Neural progenitor cell (in vitro differentiated cells): ENCODE measurements at regions not wholly inside any gene's neighbourhood (a gene's known extent, or its start where the extent isn't known, plus 50 kb on each side); places are given as distances from the start of the nearest gene placed in this dataset.

ENCODE experiments used
- DNase-seq: peaks from one replicate; pipeline ENCODE4 v3.0.0-alpha.2; 2016; ENCODE audit warnings: low spot score
- H2AFZ ChIP-seq: fragments of 200-600 bp; sonication (generic); replicated peaks from 2 replicates; pipeline ENCODE4 v1.6.1; 2016; ENCODE audit warnings: antibody characterized with exemption
- H3F3A ChIP-seq: fragments of 200-600 bp; sonication (generic); 2 replicates; pipeline ENCODE4 v1.6.1; 2016; ENCODE audit warnings: antibody characterized with exemption, low read depth
- H3K27ac ChIP-seq: fragments of 200-600 bp; sonication (generic); 2 replicates; pipeline ENCODE4 v1.5.1; 2016; ENCODE audit warnings: mild to moderate bottlenecking
- H3K27me3 ChIP-seq: fragments of 200-600 bp; sonication (generic); 2 replicates; pipeline ENCODE4 v1.6.1; 2016; ENCODE audit warnings: mild to moderate bottlenecking, moderate library complexity
- H3K36me3 ChIP-seq: fragments of 200-600 bp; sonication (generic); 2 replicates; pipeline ENCODE4 v1.5.1; 2016
- H3K4me1 ChIP-seq: fragments of 200-600 bp; sonication (generic); 2 replicates; pipeline ENCODE4 v1.6.1; 2016; ENCODE audit warnings: mixed run types
- H3K4me2 ChIP-seq: fragments of 200-600 bp; sonication (generic); 2 replicates; pipeline ENCODE4 v1.6.1; 2016
- H3K4me3 ChIP-seq: fragments of 200-600 bp; sonication (generic); 2 replicates; pipeline ENCODE4 v1.5.1; 2016
- H3K79me2 ChIP-seq: fragments of 200-600 bp; sonication (generic); 2 replicates; pipeline ENCODE4 v1.6.1; 2016; ENCODE audit warnings: low read depth
- H3K9ac ChIP-seq: fragments of 200-600 bp; sonication (generic); 2 replicates; pipeline ENCODE4 v1.6.1; 2016
- H3K9me3 ChIP-seq: fragments of 200-600 bp; sonication (generic); 2 replicates; pipeline ENCODE4 v1.5.1; 2016; ENCODE audit warnings: low read depth
- H4K20me1 ChIP-seq: fragments of 200-600 bp; sonication (generic); 2 replicates; pipeline ENCODE4 v1.6.1; 2016; ENCODE audit warnings: low read depth
- H3K27ac Mint-ChIP-seq: 3 replicates; pipeline ENCODE4 v1.8.0; 2021; ENCODE audit warnings: mixed read lengths
- H3K27me3 Mint-ChIP-seq: 2 replicates; pipeline ENCODE4 v1.8.0; 2022; ENCODE audit warnings: low read depth, mild to moderate bottlenecking, inconsistent platforms, moderate library complexity, mixed read lengths; ENCODE audit not compliant: insufficient read depth
- H3K36me3 Mint-ChIP-seq: 3 replicates; pipeline ENCODE4 v1.8.0; 2021; ENCODE audit warnings: mixed read lengths
- H3K4me1 Mint-ChIP-seq: 3 replicates; pipeline ENCODE4 v1.8.0; 2021; ENCODE audit warnings: mixed read lengths
- H3K4me3 Mint-ChIP-seq: 3 replicates; pipeline ENCODE4 v1.8.0; 2021; ENCODE audit warnings: mild to moderate bottlenecking, moderate library complexity, mixed read lengths
- H3K9me3 Mint-ChIP-seq: 3 replicates; pipeline ENCODE4 v1.8.0; 2020; ENCODE audit warnings: mixed read lengths
- CTCF ChIP-seq: fragments of 200-600 bp; sonication (generic); IDR thresholded peaks from 2 replicates; pipeline ENCODE4 v1.5.1; 2017; ENCODE audit warnings: antibody characterized with exemption, mild to moderate bottlenecking
- EZH2 ChIP-seq: fragments of 200-600 bp; sonication (generic); IDR thresholded peaks from 2 replicates; pipeline ENCODE4 v1.6.1; 2017; ENCODE audit warnings: antibody characterized with exemption, mild to moderate bottlenecking, moderate library complexity
- EZH2phosphoT487 ChIP-seq: fragments of 200-600 bp; sonication (generic); IDR thresholded peaks from 2 replicates; pipeline ENCODE4 v1.6.1; 2017; ENCODE audit warnings: antibody characterized with exemption

- Mint-ChIP-seq H3K27ac (no peak overlapping the region), H3K4me3 (no peak overlapping the region), H3K4me1 (peaks cover 32% of the 10 kb centered on the region), H3K9me3 (no peaks in the 10 kb centered on the region), H3K27me3 (peaks cover 6% of the 10 kb centered on the region), H3K36me3 (no peaks in the 10 kb centered on the region)
- H3K4me2 ChIP-seq: peak overlapping the region; percentile 53
- no peak overlapping the region for H3K9ac ChIP-seq
- no peaks in the 10 kb centered on the region for H3K79me2 ChIP-seq
- peak overlapping the region; percentile 69 for H3K27ac ChIP-seq
- H4K20me1 ChIP-seq: no peaks in the 10 kb centered on the region
- no peak overlapping the region for H2AFZ ChIP-seq
- no peaks in the 10 kb centered on the region for H3K9me3 ChIP-seq
- peak; percentile 37 for DNase-seq
- H3K27me3 ChIP-seq: no peaks in the 10 kb centered on the region
- peaks cover 34% of the 10 kb centered on the region for H3K4me1 ChIP-seq
- peaks cover 21% of the 10 kb centered on the region for H3F3A ChIP-seq
- no peaks in the 10 kb centered on the region for H3K36me3 ChIP-seq
- H3K4me3 ChIP-seq: no peak overlapping the region
- TF ChIP-seq CTCF: no peak
- TF ChIP-seq EZH2phosphoT487: no peak
- no peak for TF ChIP-seq EZH2
These were observed 654.8 kb downstream of the PRELID2 start for GRCh38 chr5:145180371-145180770.

- peak; percentile 59 for DNase-seq
These were observed 656.3 kb downstream of the PRELID2 start for GRCh38 chr5:145178641-145179523.

GRCh38 chr5:145176041-145176440 is 659.1 kb downstream of the PRELID2 start:
- no peaks in the 10 kb centered on the region for H3K9me3 ChIP-seq
- Mint-ChIP-seq H3K4me1 (peaks cover 31% of the 10 kb centered on the region), H3K27me3 (peaks cover 5% of the 10 kb centered on the region), H3K27ac (no peak overlapping the region), H3K4me3 (no peak overlapping the region), H3K9me3 (no peaks in the 10 kb centered on the region), H3K36me3 (no peaks in the 10 kb centered on the region)
- H3K4me1 ChIP-seq: peaks cover 34% of the 10 kb centered on the region
- H3K4me3 ChIP-seq: no peak overlapping the region
- no peak overlapping the region for H3K27ac ChIP-seq
- H4K20me1 ChIP-seq: no peaks in the 10 kb centered on the region
- H3K36me3 ChIP-seq: no peaks in the 10 kb centered on the region
- H3K4me2 ChIP-seq: no peak overlapping the region
- H3F3A ChIP-seq: peaks cover 12% of the 10 kb centered on the region
- no peaks in the 10 kb centered on the region for H3K79me2 ChIP-seq
- H3K27me3 ChIP-seq: no peaks in the 10 kb centered on the region
- H2AFZ ChIP-seq: no peak overlapping the region
- DNase-seq: no peak
- TF ChIP-seq EZH2: no peak
- no peak for TF ChIP-seq EZH2phosphoT487
- no peak for TF ChIP-seq CTCF
- H3K9ac ChIP-seq: no peak overlapping the region

More at GRCh38 chr5:145178641-145179523, 656.3 kb downstream of the PRELID2 start:
- Mint-ChIP-seq H3K36me3 (no peaks in the 10 kb centered on the region), H3K4me1 (peaks cover 31% of the 10 kb centered on the region), H3K27ac (no peak overlapping the region), H3K27me3 (peaks cover 6% of the 10 kb centered on the region), H3K9me3 (no peaks in the 10 kb centered on the region), H3K4me3 (no peak overlapping the region)
- H3K27me3 ChIP-seq: no peaks in the 10 kb centered on the region
- H3K27ac ChIP-seq: peak overlapping the region; percentile 69
- H4K20me1 ChIP-seq: no peaks in the 10 kb centered on the region
- H3K79me2 ChIP-seq: no peaks in the 10 kb centered on the region
- H3K4me1 ChIP-seq: peaks cover 34% of the 10 kb centered on the region
- no peaks in the 10 kb centered on the region for H3K36me3 ChIP-seq
- peaks cover 21% of the 10 kb centered on the region for H3F3A ChIP-seq
- peak overlapping the region; percentile 84 for H2AFZ ChIP-seq
- no peaks in the 10 kb centered on the region for H3K9me3 ChIP-seq
- H3K4me2 ChIP-seq: peak overlapping the region; percentile 53
- no peak overlapping the region for H3K9ac ChIP-seq
- H3K4me3 ChIP-seq: no peak overlapping the region
- TF ChIP-seq EZH2 (no peak), CTCF (no peak), EZH2phosphoT487 (no peak)
